AG04449 (cell line): ENCODE measurements at regions not wholly inside any gene's neighbourhood (a gene's known extent, or its start where the extent isn't known, plus 50 kb on each side); places are given as distances from the start of the nearest gene placed in this dataset.

Source experiments
- CTCF ChIA-PET: fragments of 350-600 bp; formaldehyde crosslinking; extraction: SDS; loops from one replicate; lab custom pipeline; 2021; ENCODE audit warnings: antibody characterized with exemption; lab: Yijun Ruan, JAX
- POLR2A ChIA-PET: fragments of 400-600, 350-600 bp; formaldehyde crosslinking; extraction: SDS; loops from one replicate; lab custom pipeline; 2020; ENCODE audit warnings: antibody characterized with exemption, inconsistent platforms; lab: Yijun Ruan, JAX
- DNase-seq: peaks from one replicate; pipeline ENCODE4 v3.0.0-alpha.2; 2010; ENCODE audit warnings: low read depth, low spot score
- H3K4me3 ChIP-seq: 2 replicates; pipeline ENCODE4 v1.5.1; 2011; ENCODE audit warnings: low read depth, mild to moderate bottlenecking, control low read depth, low read length
- TF ChIP-seq, protein P1 (sequence below): IDR thresholded peaks from one replicate; pipeline ENCODE4 v1.5.1; 2011; ENCODE audit warnings: mild to moderate bottlenecking, moderate library complexity, low read length, control low read depth, inconsistent platforms; ENCODE audit not compliant: insufficient read depth; ENCODE audit errors: missing control alignments

DNA sequence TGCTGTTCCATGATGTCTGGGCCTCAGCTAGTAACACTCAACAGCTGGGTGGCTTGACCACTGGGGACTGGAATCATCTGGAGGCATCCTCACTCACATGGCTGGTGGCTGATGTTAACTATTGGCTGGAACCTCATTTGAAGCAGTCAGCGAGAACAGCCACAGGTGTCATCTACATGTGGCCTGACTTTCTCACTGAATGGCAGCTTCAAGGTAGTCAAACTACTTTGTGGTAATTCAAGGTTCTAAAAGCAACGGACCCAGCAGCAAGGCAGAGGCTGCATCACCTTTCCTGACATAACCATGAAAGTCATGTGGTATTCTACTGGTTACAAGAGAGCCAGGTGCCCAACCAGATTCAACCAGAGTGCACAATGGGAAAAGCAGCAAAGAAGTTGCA lies 115.9 kb upstream of the DST start:
- no peak overlapping the region for H3K4me3 ChIP-seq
- POLR2A ChIA-PET = no interaction called here
- DNase-seq = no peak
- CTCF ChIA-PET = interaction anchor here (0.7 to 3.5 kb wide), 13 partner anchors 8 to 164 kb away, joined by 3 to 19 read pairs (median 5); partner anchors contain the start of gene DST
- TF ChIP-seq, protein P1, sequence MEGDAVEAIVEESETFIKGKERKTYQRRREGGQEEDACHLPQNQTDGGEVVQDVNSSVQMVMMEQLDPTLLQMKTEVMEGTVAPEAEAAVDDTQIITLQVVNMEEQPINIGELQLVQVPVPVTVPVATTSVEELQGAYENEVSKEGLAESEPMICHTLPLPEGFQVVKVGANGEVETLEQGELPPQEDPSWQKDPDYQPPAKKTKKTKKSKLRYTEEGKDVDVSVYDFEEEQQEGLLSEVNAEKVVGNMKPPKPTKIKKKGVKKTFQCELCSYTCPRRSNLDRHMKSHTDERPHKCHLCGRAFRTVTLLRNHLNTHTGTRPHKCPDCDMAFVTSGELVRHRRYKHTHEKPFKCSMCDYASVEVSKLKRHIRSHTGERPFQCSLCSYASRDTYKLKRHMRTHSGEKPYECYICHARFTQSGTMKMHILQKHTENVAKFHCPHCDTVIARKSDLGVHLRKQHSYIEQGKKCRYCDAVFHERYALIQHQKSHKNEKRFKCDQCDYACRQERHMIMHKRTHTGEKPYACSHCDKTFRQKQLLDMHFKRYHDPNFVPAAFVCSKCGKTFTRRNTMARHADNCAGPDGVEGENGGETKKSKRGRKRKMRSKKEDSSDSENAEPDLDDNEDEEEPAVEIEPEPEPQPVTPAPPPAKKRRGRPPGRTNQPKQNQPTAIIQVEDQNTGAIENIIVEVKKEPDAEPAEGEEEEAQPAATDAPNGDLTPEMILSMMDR = no peak

- no peak for DNase-seq
- CTCF ChIA-PET = interaction anchor here (0.7 to 3.5 kb wide), 22 partner anchors 8 to 164 kb away, joined by 3 to 19 read pairs (median 4); partner anchors contain the start of gene DST
- POLR2A ChIA-PET = no interaction called here
- TF ChIP-seq, protein P1 = no peak
- H3K4me3 ChIP-seq = no peak overlapping the region
Measured at GRCh38 chr6:56758120-56758519, 115.4 kb upstream of the DST start.

- TF ChIP-seq, protein P1 = peak; percentile 14
- POLR2A ChIA-PET = interaction anchor here (0.6 kb wide), 1 partner anchor 61 kb away, joined by 3 read pairs; no protein-coding TSS in a partner anchor
- no peak for DNase-seq
- H3K4me3 ChIP-seq = no peak overlapping the region
- CTCF ChIA-PET = interaction anchor here (0.7 to 3.5 kb wide), 22 partner anchors 9 to 147 kb away, joined by 3 to 19 read pairs (median 4); partner anchors contain the start of gene DST
Measured at GRCh38 chr6:56757588-56757984, 114.9 kb upstream of the DST start.

DNA sequence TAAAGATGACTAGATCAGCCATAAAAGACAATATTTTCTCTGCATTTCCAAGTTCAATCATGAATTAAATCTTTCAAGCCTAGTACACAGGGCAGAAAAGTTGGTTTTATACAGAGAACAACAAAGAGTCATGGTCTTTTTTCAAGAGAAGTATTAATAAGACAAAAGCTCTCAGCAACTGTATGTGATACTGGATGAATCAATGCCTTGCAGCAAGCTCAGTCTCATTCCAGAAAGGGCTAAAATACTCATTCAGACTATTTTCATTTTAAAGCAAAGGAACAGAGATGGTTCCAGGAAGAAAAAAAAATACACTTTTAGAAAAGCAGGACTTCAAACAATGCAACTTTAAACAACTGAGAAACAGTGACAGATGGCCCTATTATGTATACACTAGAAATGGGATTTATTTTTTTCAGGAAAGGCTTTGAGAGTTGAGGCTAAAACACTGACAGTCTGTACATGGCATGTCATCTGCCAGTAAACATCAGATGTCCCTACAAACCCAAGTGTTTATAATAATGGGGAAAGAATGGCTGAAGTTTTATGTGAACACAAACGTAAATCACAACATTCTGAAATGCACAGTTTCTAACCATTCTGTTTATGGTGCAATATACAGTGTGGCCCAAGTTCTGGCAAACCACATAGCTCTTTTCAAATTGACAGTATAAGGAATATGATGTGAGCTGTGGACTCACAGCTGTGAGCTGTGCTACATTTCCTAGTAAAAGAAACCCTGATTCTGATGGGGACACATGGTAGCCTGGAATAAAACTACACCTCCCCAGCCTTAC lies 114.3 kb upstream of the DST start:
- no peak for DNase-seq
- ChIA-PET CTCF (interaction anchor here (0.8 to 3.5 kb wide), 18 partner anchors 10 to 148 kb away, joined by 3 to 19 read pairs (median 4); partner anchors contain the start of gene DST), POLR2A (interaction anchor here (0.6 kb wide), 1 partner anchor 60 kb away, joined by 3 read pairs; no protein-coding TSS in a partner anchor)
- H3K4me3 ChIP-seq = no peak overlapping the region
- TF ChIP-seq, protein P1 = no peak

DNA sequence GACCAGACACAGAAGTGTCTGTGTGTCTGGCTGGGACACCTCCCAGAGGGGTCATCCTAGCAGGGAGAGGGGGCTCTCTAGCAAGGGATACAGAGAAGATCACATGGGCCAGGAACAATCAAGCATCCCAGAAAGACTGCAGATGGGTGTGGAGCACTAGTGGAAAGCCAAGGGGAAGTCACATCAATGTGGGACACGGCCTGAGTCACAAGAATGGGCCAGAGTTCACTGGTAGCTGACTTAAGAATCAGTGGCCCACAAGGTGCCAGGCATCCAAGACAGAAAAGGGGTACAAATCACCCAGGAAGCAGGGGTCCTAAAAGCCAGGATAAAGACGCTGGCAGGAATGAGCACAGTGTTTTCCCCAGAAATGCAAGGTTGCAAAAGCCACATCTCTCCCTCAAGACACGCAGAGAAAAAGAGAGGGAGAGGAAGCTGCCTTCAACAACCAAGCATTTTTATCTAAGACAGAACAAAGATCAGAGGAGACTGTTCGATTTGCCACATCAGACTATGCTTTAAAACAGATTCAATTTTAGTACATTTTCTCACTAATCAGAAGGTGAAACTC lies 113.6 kb upstream of the DST start:
- H3K4me3 ChIP-seq = no peak overlapping the region
- DNase-seq = no peak
- CTCF ChIA-PET = interaction anchor here (1.8 to 3.5 kb wide), 6 partner anchors 10 to 119 kb away, joined by 7 to 19 read pairs (median 10); no protein-coding TSS in a partner anchor

More for the DNA sequence above, 113.6 kb upstream of the DST start:
- TF ChIP-seq, protein P1 = no peak
- POLR2A ChIA-PET = no interaction called here
